H9 (cell line): ENCODE measurements at regions not wholly inside any gene's neighbourhood (a gene's known extent, or its start where the extent isn't known, plus 50 kb on each side); places are given as distances from the start of the nearest gene placed in this dataset.
A peak's percentile ranks its signal among the peaks of the same experiment; 100 is the strongest.

Experiments used
- DNase-seq: peaks from one replicate; pipeline ENCODE4 v3.0.0-alpha.2; 2017
- H2AFZ ChIP-seq: one replicate; pipeline ENCODE4 v1.6.1; 2013; ENCODE audit warnings: mild to moderate bottlenecking, low read length, control low read depth, moderate library complexity
- H2AK5ac ChIP-seq: 2 replicates; pipeline ENCODE4 v1.6.1; 2013; ENCODE audit warnings: low read length, control low read depth, mixed read lengths; ENCODE audit not compliant: insufficient read length
- H2BK120ac ChIP-seq: one replicate; pipeline ENCODE4 v1.6.1; 2013; ENCODE audit warnings: low read depth, mild to moderate bottlenecking, low read length, control low read depth, inconsistent platforms; ENCODE audit not compliant: poor library complexity, severe bottlenecking
- H2BK12ac ChIP-seq: 2 replicates; pipeline ENCODE4 v1.6.1; 2013; ENCODE audit warnings: low read length, control low read depth, mixed read lengths, low read depth; ENCODE audit not compliant: insufficient read length
- H2BK15ac ChIP-seq: 2 replicates; pipeline ENCODE4 v1.6.1; 2013; ENCODE audit warnings: low read depth, low read length, control low read depth
- H2BK20ac ChIP-seq: one replicate; pipeline ENCODE4 v1.6.1; 2013; ENCODE audit warnings: low read depth, mild to moderate bottlenecking, low read length, control low read depth, inconsistent platforms; ENCODE audit not compliant: poor library complexity, severe bottlenecking
- H2BK5ac ChIP-seq: 2 replicates; pipeline ENCODE4 v1.6.1; 2013; ENCODE audit warnings: low read length, control low read depth, mixed read lengths; ENCODE audit not compliant: insufficient read length
- H3K14ac ChIP-seq: 2 replicates; pipeline ENCODE4 v1.6.1; 2013; ENCODE audit warnings: low read length, control low read depth; ENCODE audit not compliant: insufficient read depth
- H3K18ac ChIP-seq: 2 replicates; pipeline ENCODE4 v1.6.1; 2013; ENCODE audit warnings: low read depth, mild to moderate bottlenecking, mixed read lengths, low read length, control low read depth; ENCODE audit not compliant: insufficient read length
- H3K23ac ChIP-seq: 2 replicates; pipeline ENCODE4 v1.6.1; 2013; ENCODE audit warnings: low read length, control low read depth, mixed read lengths, low read depth; ENCODE audit not compliant: insufficient read length
- H3K23me2 ChIP-seq: 2 replicates; pipeline ENCODE4 v1.6.1; 2013; ENCODE audit warnings: low read depth, mild to moderate bottlenecking, mixed read lengths, low read length, control low read depth; ENCODE audit not compliant: insufficient read length, poor library complexity, severe bottlenecking
- H3K27ac ChIP-seq: 2 replicates; pipeline ENCODE4 v1.5.1; 2013; ENCODE audit warnings: low read length, control low read depth, mixed read lengths, low read depth; ENCODE audit not compliant: insufficient read length
- H3K27me3 ChIP-seq: 2 replicates; pipeline ENCODE4 v1.6.1; 2013; ENCODE audit warnings: low read length, control low read depth, inconsistent platforms; ENCODE audit not compliant: insufficient read depth
- H3K4ac ChIP-seq: 2 replicates; pipeline ENCODE4 v1.6.1; 2013; ENCODE audit warnings: low read depth, mild to moderate bottlenecking, control low read depth, inconsistent platforms, low read length, moderate library complexity
- H3K4me1 ChIP-seq: 2 replicates; pipeline ENCODE4 v1.6.1; 2013; ENCODE audit warnings: low read length, control low read depth, inconsistent platforms; ENCODE audit not compliant: insufficient read depth
- H3K4me2 ChIP-seq: 2 replicates; pipeline ENCODE4 v1.6.1; 2013; ENCODE audit warnings: low read length, control low read depth, mixed read lengths; ENCODE audit not compliant: insufficient read length, insufficient read depth
- H3K56ac ChIP-seq: 2 replicates; pipeline ENCODE4 v1.6.1; 2013; ENCODE audit warnings: low read depth, mild to moderate bottlenecking, mixed read lengths, low read length, control low read depth; ENCODE audit not compliant: insufficient read length
- H3K79me1 ChIP-seq: 2 replicates; pipeline ENCODE4 v1.6.1; 2013; ENCODE audit warnings: low read depth, mild to moderate bottlenecking, moderate library complexity, low read length, control low read depth, inconsistent platforms; ENCODE audit not compliant: insufficient read depth, poor library complexity, severe bottlenecking
- H3K79me2 ChIP-seq: 2 replicates; pipeline ENCODE4 v1.6.1; 2013; ENCODE audit warnings: low read length, control low read depth, inconsistent platforms; ENCODE audit not compliant: insufficient read depth
- H3K9ac ChIP-seq: 2 replicates; pipeline ENCODE4 v1.6.1; 2013; ENCODE audit warnings: low read length, control low read depth, mixed read lengths; ENCODE audit not compliant: insufficient read length; ENCODE audit errors: extremely low read depth
- H3K9me3 ChIP-seq: one replicate; pipeline ENCODE4 v1.6.1; 2013; ENCODE audit warnings: low read depth, low read length, inconsistent platforms; ENCODE audit not compliant: control insufficient read depth
- H3T11ph ChIP-seq: one replicate; pipeline ENCODE4 v1.6.1; 2013; ENCODE audit warnings: mild to moderate bottlenecking, low read length, control low read depth, inconsistent platforms
- H4K20me1 ChIP-seq: one replicate; pipeline ENCODE4 v1.6.1; 2013; ENCODE audit not compliant: control insufficient read depth, insufficient read length, insufficient read depth
- H4K5ac ChIP-seq: 2 replicates; pipeline ENCODE4 v1.6.1; 2013; ENCODE audit warnings: low read depth, mild to moderate bottlenecking, mixed read lengths, low read length, control low read depth; ENCODE audit not compliant: insufficient read length
- H4K8ac ChIP-seq: replicated peaks from 2 replicates; pipeline ENCODE4 v1.6.1; 2013; ENCODE audit warnings: low read length, control low read depth, mixed read lengths, low read depth; ENCODE audit not compliant: insufficient read length
- H4K91ac ChIP-seq: 2 replicates; pipeline ENCODE4 v1.6.1; 2013; ENCODE audit warnings: low read depth, mild to moderate bottlenecking, moderate library complexity, mixed read lengths, low read length, control low read depth; ENCODE audit not compliant: insufficient read length
- H3K27ac Mint-ChIP-seq, 3 experiments: 2 replicates in 2 of 3; 3 replicates in 1 of 3; pipeline ENCODE4 v1.8.0; 2020 to 2021; ENCODE audit warnings: mixed read lengths in 3 of 3, mild to moderate bottlenecking in 1 of 3, moderate library complexity in 1 of 3
- H3K27me3 Mint-ChIP-seq: 2 replicates; pipeline ENCODE4 v1.8.0; 2021; ENCODE audit warnings: low read depth, mild to moderate bottlenecking, moderate library complexity, mixed read lengths
- H3K36me3 Mint-ChIP-seq, 3 experiments: 2 replicates in 2 of 3; 3 replicates in 1 of 3; pipeline ENCODE4 v1.8.0; 2020 to 2021; ENCODE audit warnings: low read depth in 3 of 3, mixed read lengths in 3 of 3; ENCODE audit not compliant: insufficient read depth in 1 of 3
- H3K4me1 Mint-ChIP-seq, 2 experiments: 2 replicates each; pipeline ENCODE4 v1.8.0; 2020; ENCODE audit warnings: mixed read lengths in 2 of 2
- H3K4me3 Mint-ChIP-seq, 2 experiments: 2 replicates in 1 of 2; 3 replicates in 1 of 2; pipeline ENCODE4 v1.8.0; 2020 to 2021; ENCODE audit warnings: mild to moderate bottlenecking in 2 of 2, mixed read lengths in 2 of 2, moderate library complexity in 1 of 2
- H3K9me3 Mint-ChIP-seq, 2 experiments: 2 replicates in 1 of 2; 3 replicates in 1 of 2; pipeline ENCODE4 v1.8.0; 2020; ENCODE audit warnings: mild to moderate bottlenecking in 2 of 2, mixed read lengths in 2 of 2, moderate library complexity in 1 of 2
- CTCF ChIP-seq: fragments of 200-600 bp; sonication (generic); conservative IDR thresholded peaks from 3 replicates; pipeline ENCODE4 v1.8.0; 2021; ENCODE audit warnings: antibody characterized with exemption, mild to moderate bottlenecking
- WGBS: extraction: QIAGEN DNeasy Blood & Tissue Kit; methylation state at CpG from one replicate; pipeline ENCODE4 v1.1.7; 2013; ENCODE audit warnings: missing lambda C conversion rate, low lambda C conversion rate, mixed read lengths; ENCODE audit not compliant: insufficient read length; ENCODE audit errors: extremely low coverage; 5-methylcytosine and 5-hydroxymethylcytosine counted together

- Histone ChIP-seq H2AK5ac (no peak overlapping the region), H2BK12ac (no peak overlapping the region), H3K79me2 (no peaks in the 10 kb centered on the region), H3K9me3 (no peaks in the 10 kb centered on the region), H3K56ac (no peak overlapping the region), H3K4ac (no peak overlapping the region), H4K8ac (no peak overlapping the region), H2AFZ (no peak overlapping the region), H3K79me1 (no peaks in the 10 kb centered on the region), H3K23ac (no peak overlapping the region), H4K20me1 (no peaks in the 10 kb centered on the region), H3K4me1 (no peaks in the 10 kb centered on the region), H4K91ac (no peak overlapping the region), H3T11ph (no peak overlapping the region), H2BK120ac (no peak overlapping the region), H3K18ac (no peak overlapping the region), H3K23me2 (no peaks in the 10 kb centered on the region), H2BK15ac (no peak overlapping the region), H3K14ac (no peak overlapping the region), H3K27ac (no peak overlapping the region), H2BK5ac (no peak overlapping the region), H3K9ac (no peak overlapping the region), H3K4me2 (no peak overlapping the region), H3K27me3 (no peaks in the 10 kb centered on the region), H4K5ac (no peak overlapping the region), H2BK20ac (no peak overlapping the region)
- DNase-seq: no peak
- WGBS: no CpG with 5 or more reads among the region's 3 CpGs
- H3K9me3 Mint-ChIP-seq: no peaks in the 10 kb centered on the region
- H3K36me3 Mint-ChIP-seq: no peaks in the 10 kb centered on the region
- no peaks in the 10 kb centered on the region for H3K27me3 Mint-ChIP-seq
- H3K27ac Mint-ChIP-seq: peak overlapping the region in 2 of 3 experiments; percentile 22 to 29; a peak in 3 of 7 replicates
- no peak overlapping the region; a peak in 1 of 5 replicates for H3K4me3 Mint-ChIP-seq
- TF ChIP-seq CTCF: no peak
- peaks cover 26 to 31% of the 10 kb centered on the region in 2 experiments for H3K4me1 Mint-ChIP-seq
Observed at GRCh38 chr16:5541356-5541755, 443.8 kb upstream of the EEF2KMT start.
